GM12875 (cell line): ENCODE measurements at regions not wholly inside any gene's neighbourhood (a gene's known extent, or its start where the extent isn't known, plus 50 kb on each side); places are given as distances from the start of the nearest gene placed in this dataset.

ENCODE experiments used
- H3K4me3 ChIP-seq: one replicate; pipeline ENCODE4 v1.5.1; 2011; ENCODE audit warnings: low read depth, low read length, control low read depth
- TF ChIP-seq, protein P1 (sequence below): IDR thresholded peaks from 2 replicates; pipeline ENCODE4 v1.5.1; 2011; ENCODE audit warnings: low read depth, mild to moderate bottlenecking, control low read depth, inconsistent platforms, low read length, moderate library complexity, borderline replicate concordance; ENCODE audit not compliant: insufficient read depth

DNA sequence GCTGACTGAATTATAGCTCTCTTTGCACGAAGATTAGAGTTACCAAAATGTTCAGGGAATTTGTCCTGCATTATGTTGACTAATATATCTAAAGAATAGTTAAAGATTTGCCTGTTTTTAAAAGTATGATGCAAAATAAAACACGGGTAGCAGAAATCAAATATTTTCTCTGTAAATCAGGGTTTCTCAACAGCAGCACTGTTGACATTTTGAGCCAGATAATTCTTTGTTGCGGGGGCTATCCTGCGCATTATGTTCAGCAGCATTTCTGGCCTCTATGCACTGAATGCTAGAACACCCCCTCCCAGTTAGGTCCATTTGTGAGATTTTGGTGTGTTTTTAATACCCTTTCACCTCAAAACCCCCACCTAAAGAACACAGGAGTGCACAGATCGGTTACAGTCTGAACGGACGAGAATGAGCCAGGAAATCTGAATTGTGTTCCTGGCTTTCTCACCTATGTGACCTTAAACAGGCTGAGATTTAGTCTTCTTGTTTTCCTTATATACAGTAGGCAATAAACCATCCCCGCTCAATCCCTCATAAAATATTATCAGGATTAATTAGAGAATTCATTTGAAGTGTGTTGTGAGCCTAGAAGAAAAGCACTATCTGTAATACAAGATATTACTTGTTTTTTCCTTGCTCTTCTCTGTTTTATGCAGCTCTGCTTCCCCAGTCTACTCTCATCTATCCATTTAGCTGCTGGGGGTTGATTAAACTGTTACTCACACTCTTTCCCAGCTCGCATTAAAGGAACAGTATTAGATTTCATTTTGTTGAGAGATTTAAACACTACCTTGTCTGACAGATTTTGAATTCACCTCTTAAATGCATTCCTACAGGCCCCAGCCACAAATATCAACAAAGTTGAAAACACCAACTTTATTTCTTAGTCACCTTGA is 247.5 kb upstream of the GOLIM4 start:
- TF ChIP-seq, protein P1, sequence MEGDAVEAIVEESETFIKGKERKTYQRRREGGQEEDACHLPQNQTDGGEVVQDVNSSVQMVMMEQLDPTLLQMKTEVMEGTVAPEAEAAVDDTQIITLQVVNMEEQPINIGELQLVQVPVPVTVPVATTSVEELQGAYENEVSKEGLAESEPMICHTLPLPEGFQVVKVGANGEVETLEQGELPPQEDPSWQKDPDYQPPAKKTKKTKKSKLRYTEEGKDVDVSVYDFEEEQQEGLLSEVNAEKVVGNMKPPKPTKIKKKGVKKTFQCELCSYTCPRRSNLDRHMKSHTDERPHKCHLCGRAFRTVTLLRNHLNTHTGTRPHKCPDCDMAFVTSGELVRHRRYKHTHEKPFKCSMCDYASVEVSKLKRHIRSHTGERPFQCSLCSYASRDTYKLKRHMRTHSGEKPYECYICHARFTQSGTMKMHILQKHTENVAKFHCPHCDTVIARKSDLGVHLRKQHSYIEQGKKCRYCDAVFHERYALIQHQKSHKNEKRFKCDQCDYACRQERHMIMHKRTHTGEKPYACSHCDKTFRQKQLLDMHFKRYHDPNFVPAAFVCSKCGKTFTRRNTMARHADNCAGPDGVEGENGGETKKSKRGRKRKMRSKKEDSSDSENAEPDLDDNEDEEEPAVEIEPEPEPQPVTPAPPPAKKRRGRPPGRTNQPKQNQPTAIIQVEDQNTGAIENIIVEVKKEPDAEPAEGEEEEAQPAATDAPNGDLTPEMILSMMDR: no peak
- no peak overlapping the region for H3K4me3 ChIP-seq

DNA sequence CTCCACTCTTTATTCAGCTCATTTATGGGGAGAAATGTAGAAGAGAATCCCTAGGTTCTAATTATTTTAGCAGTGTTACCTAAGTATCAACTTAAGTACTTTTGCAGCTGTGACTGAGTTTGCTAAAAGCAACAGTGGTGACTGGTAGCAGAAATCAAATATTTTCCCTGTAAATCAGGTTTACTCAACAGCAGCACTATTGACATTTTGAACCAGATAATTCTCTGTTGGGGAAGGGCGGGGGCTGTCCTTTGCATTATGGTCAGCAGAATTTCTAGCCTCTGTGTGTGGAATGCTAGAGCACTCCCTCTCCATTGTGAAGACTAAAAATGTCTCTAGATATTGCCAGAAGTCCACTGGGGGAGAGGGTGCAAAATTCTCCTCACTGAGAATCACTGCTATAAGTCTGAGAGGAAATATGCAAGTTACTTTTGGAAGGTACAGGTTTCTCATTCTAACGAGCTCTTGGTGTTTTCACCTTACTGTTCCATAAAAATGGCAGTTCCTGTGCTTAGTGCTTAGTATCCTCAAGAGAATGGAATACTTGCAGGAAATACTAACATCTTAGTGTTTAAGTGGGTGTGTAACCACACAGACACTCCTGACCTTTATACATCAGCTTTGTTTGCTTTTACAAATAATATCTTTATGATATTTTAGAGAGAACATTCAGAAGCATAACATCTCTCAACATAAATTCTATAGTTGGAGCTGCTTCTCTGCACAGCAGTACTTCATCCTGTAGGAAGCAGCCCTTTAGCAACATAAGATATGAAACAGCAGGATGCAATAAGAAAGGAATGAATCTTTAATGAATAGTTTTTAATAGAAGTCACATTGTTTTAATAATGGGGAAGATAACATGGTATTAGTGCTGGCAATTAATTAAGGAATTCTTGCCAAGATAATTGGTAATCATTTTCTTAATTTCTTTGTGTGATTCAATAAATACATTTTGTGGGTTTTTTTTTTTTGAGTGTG is 246.5 kb upstream of the GOLIM4 start:
- no peak overlapping the region for H3K4me3 ChIP-seq
- TF ChIP-seq, protein P1: no peak

DNA sequence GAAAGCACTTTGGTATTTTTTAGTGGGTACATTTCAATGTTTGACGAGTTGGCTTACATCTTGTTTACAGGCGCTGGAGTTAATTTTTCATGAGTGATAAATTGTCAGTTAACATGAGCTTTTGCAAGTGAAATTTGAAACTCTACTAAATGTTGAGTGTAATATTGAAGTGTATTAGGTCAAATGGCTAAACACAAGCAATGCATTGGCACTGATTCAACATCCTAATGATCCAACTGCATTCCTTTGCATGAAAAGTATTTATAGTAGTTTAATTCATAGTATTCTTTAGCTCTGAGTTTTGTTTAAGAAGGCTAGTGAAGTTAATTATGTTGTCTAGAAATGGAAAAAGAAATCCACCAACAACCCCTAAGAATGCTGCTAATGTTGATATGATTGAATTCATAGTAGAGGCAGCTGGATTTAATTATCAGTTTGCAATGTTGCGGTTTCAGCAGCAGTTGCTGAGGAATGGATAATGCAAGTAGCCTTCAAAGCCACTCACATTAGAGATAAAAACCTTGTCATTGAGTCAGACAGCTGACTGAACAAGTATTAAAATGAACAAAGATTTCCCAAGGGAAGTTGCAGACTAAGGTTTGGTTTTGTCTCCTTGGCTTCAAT is 245.6 kb upstream of the GOLIM4 start:
- H3K4me3 ChIP-seq: no peak overlapping the region
- TF ChIP-seq, protein P1: no peak

DNA sequence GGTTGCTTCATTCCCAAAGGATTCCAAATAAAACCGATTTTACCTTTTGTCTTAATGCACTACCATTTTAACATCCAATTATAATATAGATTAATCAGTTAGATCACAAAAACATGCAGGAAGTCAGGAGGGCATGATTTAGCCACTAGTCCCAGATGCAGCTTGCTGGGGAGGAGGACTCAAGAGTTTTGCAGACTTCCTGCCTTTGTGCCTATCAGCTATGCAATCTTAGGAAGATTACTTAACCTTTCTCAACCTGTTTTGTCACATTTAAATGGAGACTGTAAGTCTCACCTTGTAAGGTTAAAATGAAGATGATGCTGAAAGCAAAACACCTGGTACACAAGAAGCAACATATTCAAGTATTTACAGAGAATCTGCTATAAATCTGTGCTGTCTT is 242.4 kb upstream of the GOLIM4 start:
- H3K4me3 ChIP-seq: no peak overlapping the region
- TF ChIP-seq, protein P1: no peak

DNA sequence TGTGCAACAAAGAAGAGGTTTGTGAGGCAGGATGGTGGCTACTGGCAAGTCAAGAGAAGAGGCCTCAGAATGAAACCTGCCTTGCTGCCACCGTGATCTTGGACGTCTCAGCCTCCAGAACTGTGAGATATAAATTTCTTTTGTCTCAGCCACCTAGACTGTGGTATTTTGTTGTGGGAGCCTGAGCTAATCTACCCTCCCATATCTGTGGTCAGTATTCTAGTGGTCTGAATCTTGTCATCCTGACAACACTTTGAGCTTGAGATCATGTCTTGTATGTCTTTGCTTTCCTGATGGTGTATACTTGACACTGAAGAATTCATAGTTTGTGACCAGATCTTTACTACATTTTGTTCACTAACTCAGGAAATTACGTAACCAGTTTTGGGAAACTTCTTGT is 240.6 kb upstream of the GOLIM4 start:
- no peak overlapping the region for H3K4me3 ChIP-seq
- TF ChIP-seq, protein P1: no peak

DNA sequence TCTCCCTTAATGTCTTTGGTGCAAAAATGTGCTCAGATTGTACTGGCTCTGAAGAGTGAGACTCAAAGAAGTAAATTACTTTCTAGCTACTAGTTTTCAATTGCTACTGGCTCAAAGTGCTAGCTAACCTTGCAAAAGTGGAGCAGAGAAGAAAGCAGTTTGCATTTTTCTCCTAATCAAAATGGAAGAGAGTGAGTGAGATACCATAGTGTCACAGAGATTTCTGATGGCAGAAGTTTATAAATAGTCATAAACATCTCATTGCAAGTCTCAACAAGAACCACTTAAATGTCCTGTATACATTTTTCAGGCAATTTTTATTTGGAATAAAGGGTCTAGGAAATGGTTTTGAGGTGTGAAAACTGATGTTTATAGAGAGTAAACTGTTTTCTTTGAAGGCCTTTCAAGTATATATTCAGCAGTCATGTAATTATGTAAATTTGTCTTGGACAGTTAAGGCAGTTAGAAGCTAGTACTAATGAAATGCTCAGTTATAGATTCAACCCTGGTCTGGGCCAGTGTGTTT is 237.7 kb upstream of the GOLIM4 start:
- H3K4me3 ChIP-seq: no peak overlapping the region
- TF ChIP-seq, protein P1: no peak
